ENCODE measurements at regions not wholly inside any gene's neighbourhood (a gene's known extent, or its start where the extent isn't known, plus 50 kb on each side); places are given as distances from the start of the nearest gene placed in this dataset.

DNA sequence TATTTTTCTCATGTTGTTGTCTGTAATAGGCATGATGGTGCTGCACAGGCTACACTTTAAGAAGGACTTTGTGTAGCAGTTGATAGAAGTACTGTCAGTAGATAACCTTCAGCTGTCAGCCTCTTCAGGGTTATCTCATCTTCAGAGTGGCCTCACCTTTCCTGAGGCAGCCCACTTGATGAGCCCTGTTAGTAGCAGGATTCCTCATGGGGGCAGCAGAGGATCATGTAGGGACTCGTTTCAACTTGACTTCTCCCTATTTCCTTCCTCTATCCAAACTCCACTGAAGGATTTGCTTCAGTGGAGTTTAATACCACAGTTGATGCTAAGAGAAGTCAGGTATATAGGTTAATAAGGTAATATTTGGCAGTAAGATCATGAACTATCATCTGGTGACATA, 530.3 kb upstream of the FSIP2 start:
- DNase-seq, result no peak
- H3K27me3 ChIP-seq, result no peaks in the 10 kb centered on the region
- 8 to 13% methylated on average over 1 of the region's 1 CpG for WGBS, 2 donors
- no peaks in the 10 kb centered on the region for H3K4me1 ChIP-seq
- TF ChIP-seq POLR2AphosphoS5 (IDR thresholded peaks at IDR 0.05) (no peak), CTCF (IDR thresholded peaks at IDR 0.05) (no peak), POLR2A (IDR thresholded peaks at IDR 0.05) (no peak), EP300 (IDR thresholded peaks at IDR 0.05) (no peak)
- no peaks in the 10 kb centered on the region for H3K36me3 ChIP-seq
- no peaks in the 10 kb centered on the region for H3K9me3 ChIP-seq
- no peak for ATAC-seq (ENCODE audit: low FRiP score in 2 of 2)
- H3K4me3 ChIP-seq, result no peak overlapping the region
- H3K27ac ChIP-seq, result no peak overlapping the region

- Histone ChIP-seq H3K4me3 (no peak overlapping the region), H3K9me3 (no peaks in the 10 kb centered on the region), H3K27ac (no peak overlapping the region), H3K27me3 (no peaks in the 10 kb centered on the region), H3K4me1 (no peaks in the 10 kb centered on the region), H3K36me3 (no peaks in the 10 kb centered on the region)
- WGBS, 2 donors, result 51 to 65% methylated on average over 3 of the region's 3 CpGs
- TF ChIP-seq EP300 (IDR thresholded peaks at IDR 0.05) (no peak), POLR2AphosphoS5 (IDR thresholded peaks at IDR 0.05) (no peak)
- no peak for ATAC-seq (ENCODE audit: low FRiP score in 2 of 2)
- DNase-seq, result no peak
Measured at GRCh38 chr2:185215497-185215896, 523.1 kb upstream of the FSIP2 start.

DNA sequence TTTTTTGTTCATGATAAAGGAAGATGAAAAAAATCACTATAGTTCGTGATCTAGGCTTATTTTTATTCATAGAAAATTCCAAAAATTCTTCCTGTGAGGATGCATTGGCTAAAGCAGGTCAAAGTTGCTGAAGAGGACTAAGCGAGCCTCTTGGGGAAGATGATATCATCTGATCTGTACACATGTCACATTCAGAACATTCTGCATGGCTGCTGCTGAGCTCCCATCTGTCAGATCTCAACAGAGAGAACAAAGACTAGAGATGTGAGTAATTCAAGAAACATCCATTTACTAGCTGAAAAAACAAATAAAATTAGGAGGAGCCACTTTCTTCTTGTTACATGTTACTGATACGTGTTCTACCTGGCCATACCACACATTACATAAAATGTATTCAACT, 518.6 kb upstream of the FSIP2 start:
- Histone ChIP-seq H3K4me1 (no peaks in the 10 kb centered on the region), H3K4me3 (no peak overlapping the region), H3K9me3 (no peaks in the 10 kb centered on the region), H3K27me3 (no peaks in the 10 kb centered on the region), H3K27ac (no peak overlapping the region), H3K36me3 (no peaks in the 10 kb centered on the region)
- DNase-seq (no peak), ATAC-seq (ENCODE audit: low FRiP score in 2 of 2) (no peak)
- 66 to 70% methylated on average over 3 of the region's 3 CpGs for WGBS, 2 donors
- TF ChIP-seq CTCF (IDR thresholded peaks at IDR 0.05), result no peak
- no peak for TF ChIP-seq POLR2AphosphoS5 (IDR thresholded peaks at IDR 0.05)
- TF ChIP-seq POLR2A (IDR thresholded peaks at IDR 0.05), result no peak
- no peak for TF ChIP-seq EP300 (IDR thresholded peaks at IDR 0.05)

DNA sequence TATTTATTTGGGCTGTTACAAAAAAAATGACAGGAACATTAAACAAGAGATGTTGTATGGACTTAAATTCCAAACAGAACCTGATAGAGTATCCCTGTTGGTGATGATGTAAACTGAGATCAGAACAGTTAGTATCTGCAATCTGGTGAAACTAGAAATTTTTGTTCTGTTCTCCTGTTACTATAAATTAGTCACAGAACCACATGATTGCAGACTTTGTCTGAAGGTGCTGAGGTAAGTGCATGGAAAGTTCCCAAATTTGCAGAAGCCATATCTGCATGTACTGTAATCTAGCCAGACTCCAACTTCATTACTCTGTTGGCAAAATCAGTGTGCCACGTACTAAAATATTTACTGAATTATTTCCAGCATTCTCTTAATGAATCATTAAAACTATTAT, 516.3 kb upstream of the FSIP2 start:
- Histone ChIP-seq H3K36me3 (no peaks in the 10 kb centered on the region), H3K4me3 (no peak overlapping the region), H3K27me3 (no peaks in the 10 kb centered on the region), H3K4me1 (no peaks in the 10 kb centered on the region), H3K27ac (no peak overlapping the region), H3K9me3 (no peaks in the 10 kb centered on the region)
- TF ChIP-seq EP300 (IDR thresholded peaks at IDR 0.05) (no peak), POLR2AphosphoS5 (IDR thresholded peaks at IDR 0.05) (no peak), CTCF (IDR thresholded peaks at IDR 0.05) (no peak), POLR2A (IDR thresholded peaks at IDR 0.05) (no peak)
- 75 to 89% methylated on average over 1 of the region's 1 CpG for WGBS, 2 donors
- no peak for DNase-seq
- no peak for ATAC-seq (ENCODE audit: low FRiP score in 2 of 2)

GRCh38 chr2:185227391-185227790, 511.2 kb upstream of the FSIP2 start:
- Histone ChIP-seq H3K4me3 (no peak overlapping the region), H3K4me1 (no peaks in the 10 kb centered on the region), H3K27me3 (no peaks in the 10 kb centered on the region), H3K36me3 (no peaks in the 10 kb centered on the region), H3K27ac (no peak overlapping the region), H3K9me3 (no peaks in the 10 kb centered on the region)
- TF ChIP-seq EP300 (IDR thresholded peaks at IDR 0.05) (no peak), POLR2AphosphoS5 (IDR thresholded peaks at IDR 0.05) (no peak), POLR2A (IDR thresholded peaks at IDR 0.05) (no peak), CTCF (IDR thresholded peaks at IDR 0.05) (no peak)
- no peak for DNase-seq
- 72% methylated on average over 3 of the region's 3 CpGs for WGBS, 2 donors
- ATAC-seq (ENCODE audit: low FRiP score in 2 of 2), result no peak

All from upper lobe of left lung (tissue), 6 donors.